HS-27A (cell line): ENCODE measurements at regions not wholly inside any gene's neighbourhood (a gene's known extent, or its start where the extent isn't known, plus 50 kb on each side); places are given as distances from the start of the nearest gene placed in this dataset.

ENCODE experiments used
- DNase-seq: peaks from one replicate; pipeline ENCODE4 v3.0.0-alpha.2; 2012; ENCODE audit warnings: low read depth, missing footprints

DNA sequence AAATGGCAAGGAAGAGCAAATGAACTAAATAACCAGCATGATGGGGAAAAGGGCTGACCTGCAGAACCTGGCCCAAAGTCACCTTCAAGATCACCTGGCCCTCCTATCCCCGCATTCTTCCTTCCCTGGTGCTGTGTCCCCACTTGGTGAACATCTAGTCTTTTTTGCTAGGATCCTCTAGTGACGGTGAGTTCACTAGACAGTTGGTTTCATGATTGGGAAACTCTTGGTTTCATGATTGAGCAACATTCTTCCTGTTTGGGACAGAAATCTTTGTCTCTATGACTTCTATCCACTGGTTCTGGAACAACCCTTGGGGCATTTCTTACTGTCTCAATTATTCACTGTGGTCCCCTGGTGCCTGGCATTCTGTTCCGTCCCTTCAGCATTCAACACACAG is 50.2 kb upstream of the DAB2IP start:
- DNase-seq: no peak
